ENCODE measurements at regions not wholly inside any gene's neighbourhood (a gene's known extent, or its start where the extent isn't known, plus 50 kb on each side); places are given as distances from the start of the nearest gene placed in this dataset.

DNA sequence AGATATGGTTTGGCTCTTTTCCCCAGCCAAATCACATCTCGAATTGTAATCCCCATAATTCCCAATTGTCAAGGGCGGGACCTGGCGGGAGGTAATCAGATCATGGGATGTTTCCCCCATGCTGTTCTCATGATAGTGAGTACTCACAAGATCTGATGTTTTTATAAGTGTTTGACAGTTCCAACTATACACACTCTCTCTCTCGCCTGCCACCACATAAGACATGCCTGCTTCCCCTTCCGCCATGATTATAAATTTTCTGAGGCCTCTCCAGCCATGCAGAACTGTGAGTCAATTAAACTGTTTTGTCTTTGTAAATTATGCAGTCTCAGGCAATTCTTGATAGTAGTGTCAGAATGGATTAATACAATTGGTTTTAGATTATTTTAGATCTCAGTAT, 475.7 kb upstream of the CYLC2 start:
- TF ChIP-seq POLR2A (IDR thresholded peaks at IDR 0.05), result no peak
- TF ChIP-seq, protein P1, sequence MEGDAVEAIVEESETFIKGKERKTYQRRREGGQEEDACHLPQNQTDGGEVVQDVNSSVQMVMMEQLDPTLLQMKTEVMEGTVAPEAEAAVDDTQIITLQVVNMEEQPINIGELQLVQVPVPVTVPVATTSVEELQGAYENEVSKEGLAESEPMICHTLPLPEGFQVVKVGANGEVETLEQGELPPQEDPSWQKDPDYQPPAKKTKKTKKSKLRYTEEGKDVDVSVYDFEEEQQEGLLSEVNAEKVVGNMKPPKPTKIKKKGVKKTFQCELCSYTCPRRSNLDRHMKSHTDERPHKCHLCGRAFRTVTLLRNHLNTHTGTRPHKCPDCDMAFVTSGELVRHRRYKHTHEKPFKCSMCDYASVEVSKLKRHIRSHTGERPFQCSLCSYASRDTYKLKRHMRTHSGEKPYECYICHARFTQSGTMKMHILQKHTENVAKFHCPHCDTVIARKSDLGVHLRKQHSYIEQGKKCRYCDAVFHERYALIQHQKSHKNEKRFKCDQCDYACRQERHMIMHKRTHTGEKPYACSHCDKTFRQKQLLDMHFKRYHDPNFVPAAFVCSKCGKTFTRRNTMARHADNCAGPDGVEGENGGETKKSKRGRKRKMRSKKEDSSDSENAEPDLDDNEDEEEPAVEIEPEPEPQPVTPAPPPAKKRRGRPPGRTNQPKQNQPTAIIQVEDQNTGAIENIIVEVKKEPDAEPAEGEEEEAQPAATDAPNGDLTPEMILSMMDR (IDR thresholded peaks at IDR 0.05), result no peak

Data from uterus (tissue), 2 donors.